ENCODE measurements at regions not wholly inside any gene's neighbourhood (a gene's known extent, or its start where the extent isn't known, plus 50 kb on each side); places are given as distances from the start of the nearest gene placed in this dataset.

- no peak for TF ChIP-seq RARB (CRISPR knock-in tag; IDR thresholded peaks at IDR 0.05)
- TF ChIP-seq ZC3H10 (CRISPR knock-in tag; IDR thresholded peaks at IDR 0.05), result no peak
- no peak for TF ChIP-seq CSDC2 (CRISPR knock-in tag; IDR thresholded peaks at IDR 0.05)
- TF ChIP-seq ZFP3 (CRISPR knock-in tag; IDR thresholded peaks at IDR 0.05), result no peak
- TF ChIP-seq CREB5 (CRISPR knock-in tag; IDR thresholded peaks at IDR 0.05; ENCODE audit: low read depth), result no peak
- TF ChIP-seq TOX (CRISPR knock-in tag; IDR thresholded peaks at IDR 0.05; ENCODE audit: borderline replicate concordance), result no peak
Observed at GRCh38 chr14:21807975-21808374, 134.4 kb upstream of the OR4E1 start.
